HEK293T (cell line): ENCODE measurements at regions not wholly inside any gene's neighbourhood (a gene's known extent, or its start where the extent isn't known, plus 50 kb on each side); places are given as distances from the start of the nearest gene placed in this dataset.

Experiments used
- ARNT ChIP-seq: fragments of 450-650 bp; IDR thresholded peaks from 2 replicates; pipeline ENCODE4 v1.6.1; 2017; ENCODE audit warnings: mild to moderate bottlenecking
- BHLHE40 ChIP-seq: fragments of 450-650 bp; IDR thresholded peaks from 2 replicates; pipeline ENCODE4 v1.6.1; 2016; ENCODE audit warnings: mild to moderate bottlenecking, moderate library complexity, borderline replicate concordance
- FOXA1 ChIP-seq: fragments of 450-650 bp; IDR thresholded peaks from 2 replicates; pipeline ENCODE4 v1.6.1; 2016; ENCODE audit warnings: mild to moderate bottlenecking
- FOXM1 ChIP-seq: fragments of 450-650 bp; IDR thresholded peaks from 2 replicates; pipeline ENCODE4 v1.6.1; 2017; ENCODE audit warnings: mild to moderate bottlenecking, borderline replicate concordance
- NFRKB ChIP-seq: fragments of 450-650 bp; IDR thresholded peaks from 2 replicates; pipeline ENCODE4 v1.6.1; 2016; ENCODE audit warnings: mild to moderate bottlenecking, moderate library complexity
- SP1 ChIP-seq: fragments of 450-650 bp; IDR thresholded peaks from 2 replicates; pipeline ENCODE4 v1.6.1; 2017
- TARDBP ChIP-seq: fragments of 450-650 bp; IDR thresholded peaks from 2 replicates; pipeline ENCODE4 v1.6.1; 2016
- ZNF384 ChIP-seq: fragments of 450-650 bp; IDR thresholded peaks from 2 replicates; pipeline ENCODE4 v1.6.1; 2016

DNA sequence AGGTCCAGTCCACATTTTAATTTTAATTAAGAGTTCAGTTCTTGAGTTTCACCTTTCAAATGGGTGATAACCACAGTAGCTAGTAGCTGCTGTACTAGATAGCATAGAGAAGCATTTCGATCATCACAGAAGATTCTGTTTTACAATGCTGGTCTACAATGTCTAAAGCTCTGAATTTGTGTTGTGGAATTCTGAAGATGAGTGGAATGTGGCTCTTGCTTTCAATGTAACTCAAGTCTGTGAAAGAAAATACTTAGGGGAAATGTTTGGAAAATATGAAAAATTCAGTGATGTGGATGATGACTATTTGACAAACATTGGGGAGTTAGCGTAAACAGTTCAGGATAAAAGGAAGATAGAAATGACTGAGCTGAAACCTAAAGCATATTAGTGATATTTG lies 139.4 kb downstream of the GNAT3 start:
- no peak for TF ChIP-seq SP1
- TF ChIP-seq ZNF384, result no peak
- no peak for TF ChIP-seq ARNT
- no peak for TF ChIP-seq FOXM1
- no peak for TF ChIP-seq NFRKB
- no peak for TF ChIP-seq FOXA1
- no peak for TF ChIP-seq TARDBP
- no peak for TF ChIP-seq BHLHE40
